Renal pelvis (tissue), 1 donor: ENCODE measurements at regions not wholly inside any gene's neighbourhood (a gene's known extent, or its start where the extent isn't known, plus 50 kb on each side); places are given as distances from the start of the nearest gene placed in this dataset.
"Not testable (repeated sequence)": the region's sequence is repeated elsewhere in the genome, so short reads cannot be mapped to it uniquely, and the experiment has no call there.

Experiments used
- DNase-seq: peaks from one replicate; pipeline ENCODE4 v3.0.0-alpha.2; 2013

- DNase-seq = no peak
These were observed 330.3 kb downstream of the GADD45G start for GRCh38 chr9:89935115-89935514.

- no peak for DNase-seq
These were observed 331.0 kb downstream of the GADD45G start for GRCh38 chr9:89935801-89936200.

GRCh38 chr9:89937051-89937450, 332.2 kb downstream of the GADD45G start:
- DNase-seq = no peak

GRCh38 chr9:89939181-89939580, 334.4 kb downstream of the GADD45G start:
- DNase-seq = no peak

GRCh38 chr9:89939626-89940292, 334.9 kb downstream of the GADD45G start:
- DNase-seq = no peak

GRCh38 chr9:89940625-89941024, 335.8 kb downstream of the GADD45G start:
- no peak for DNase-seq

GRCh38 chr9:89941875-89942274, 337.1 kb downstream of the GADD45G start:
- no peak for DNase-seq

- DNase-seq = no peak
These were observed 337.8 kb downstream of the GADD45G start for GRCh38 chr9:89942643-89943042.

GRCh38 chr9:89943309-89943708, 338.5 kb downstream of the GADD45G start:
- no peak for DNase-seq

GRCh38 chr9:89943728-89944127, 338.9 kb downstream of the GADD45G start:
- no peak for DNase-seq

- DNase-seq = no peak
These were observed 340.3 kb downstream of the GADD45G start for GRCh38 chr9:89945133-89945532.

GRCh38 chr9:89946741-89947140, 341.9 kb downstream of the GADD45G start:
- no peak for DNase-seq

- no peak for DNase-seq
These were observed 344.3 kb downstream of the GADD45G start for GRCh38 chr9:89949111-89949510.

GRCh38 chr9:89951675-89952074, 346.9 kb downstream of the GADD45G start:
- peak; percentile 48 for DNase-seq

GRCh38 chr9:89952401-89952800, 347.6 kb downstream of the GADD45G start:
- DNase-seq = no peak

- not testable (repeated sequence) for DNase-seq
These were observed 348.5 kb downstream of the GADD45G start for GRCh38 chr9:89953263-89953662.

GRCh38 chr9:89953824-89954615, 349.2 kb downstream of the GADD45G start:
- DNase-seq = no peak

GRCh38 chr9:89955144-89955543, 350.3 kb downstream of the GADD45G start:
- DNase-seq = no peak

GRCh38 chr9:89955626-89956025, 350.8 kb downstream of the GADD45G start:
- no peak for DNase-seq

GRCh38 chr9:89956331-89956730, 351.5 kb downstream of the GADD45G start:
- DNase-seq = no peak

- DNase-seq = no peak
These were observed 352.1 kb downstream of the GADD45G start for GRCh38 chr9:89956907-89957306.

GRCh38 chr9:89958086-89958485, 353.3 kb downstream of the GADD45G start:
- DNase-seq = no peak

GRCh38 chr9:89961616-89962341, 357.0 kb downstream of the GADD45G start:
- DNase-seq = no peak
